ENCODE measurements at regions not wholly inside any gene's neighbourhood (a gene's known extent, or its start where the extent isn't known, plus 50 kb on each side); places are given as distances from the start of the nearest gene placed in this dataset.
A peak's percentile ranks its signal among the peaks of the same experiment; 100 is the strongest.

DNA sequence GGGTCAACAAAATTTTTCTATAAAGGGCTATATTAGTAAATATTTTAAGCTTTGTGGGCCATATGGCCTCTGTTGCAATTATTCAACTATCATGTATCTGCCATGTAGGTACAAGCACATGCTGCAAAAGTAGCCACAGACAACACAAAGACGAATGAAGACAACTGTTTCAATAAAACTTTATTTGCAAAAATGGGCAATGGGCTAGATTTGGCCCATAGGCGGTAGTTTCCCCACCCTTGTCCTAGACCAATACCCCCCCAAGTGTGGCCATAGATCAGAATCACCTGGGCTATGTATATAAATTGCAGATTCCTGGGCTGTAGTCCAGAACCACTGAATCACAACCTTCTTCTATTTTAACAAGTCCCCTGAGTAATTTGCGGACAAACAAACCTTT lies 331.0 kb upstream of the PSMD7 start:
- TF ChIP-seq, protein P1, sequence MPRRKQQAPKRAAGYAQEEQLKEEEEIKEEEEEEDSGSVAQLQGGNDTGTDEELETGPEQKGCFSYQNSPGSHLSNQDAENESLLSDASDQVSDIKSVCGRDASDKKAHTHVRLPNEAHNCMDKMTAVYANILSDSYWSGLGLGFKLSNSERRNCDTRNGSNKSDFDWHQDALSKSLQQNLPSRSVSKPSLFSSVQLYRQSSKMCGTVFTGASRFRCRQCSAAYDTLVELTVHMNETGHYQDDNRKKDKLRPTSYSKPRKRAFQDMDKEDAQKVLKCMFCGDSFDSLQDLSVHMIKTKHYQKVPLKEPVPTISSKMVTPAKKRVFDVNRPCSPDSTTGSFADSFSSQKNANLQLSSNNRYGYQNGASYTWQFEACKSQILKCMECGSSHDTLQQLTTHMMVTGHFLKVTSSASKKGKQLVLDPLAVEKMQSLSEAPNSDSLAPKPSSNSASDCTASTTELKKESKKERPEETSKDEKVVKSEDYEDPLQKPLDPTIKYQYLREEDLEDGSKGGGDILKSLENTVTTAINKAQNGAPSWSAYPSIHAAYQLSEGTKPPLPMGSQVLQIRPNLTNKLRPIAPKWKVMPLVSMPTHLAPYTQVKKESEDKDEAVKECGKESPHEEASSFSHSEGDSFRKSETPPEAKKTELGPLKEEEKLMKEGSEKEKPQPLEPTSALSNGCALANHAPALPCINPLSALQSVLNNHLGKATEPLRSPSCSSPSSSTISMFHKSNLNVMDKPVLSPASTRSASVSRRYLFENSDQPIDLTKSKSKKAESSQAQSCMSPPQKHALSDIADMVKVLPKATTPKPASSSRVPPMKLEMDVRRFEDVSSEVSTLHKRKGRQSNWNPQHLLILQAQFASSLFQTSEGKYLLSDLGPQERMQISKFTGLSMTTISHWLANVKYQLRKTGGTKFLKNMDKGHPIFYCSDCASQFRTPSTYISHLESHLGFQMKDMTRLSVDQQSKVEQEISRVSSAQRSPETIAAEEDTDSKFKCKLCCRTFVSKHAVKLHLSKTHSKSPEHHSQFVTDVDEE (CRISPR knock-in tag; IDR thresholded peaks at IDR 0.05): no peak
- TF ChIP-seq ISL1 (CRISPR knock-in tag; IDR thresholded peaks at IDR 0.05): no peak
- no peak for ATAC-seq

DNA sequence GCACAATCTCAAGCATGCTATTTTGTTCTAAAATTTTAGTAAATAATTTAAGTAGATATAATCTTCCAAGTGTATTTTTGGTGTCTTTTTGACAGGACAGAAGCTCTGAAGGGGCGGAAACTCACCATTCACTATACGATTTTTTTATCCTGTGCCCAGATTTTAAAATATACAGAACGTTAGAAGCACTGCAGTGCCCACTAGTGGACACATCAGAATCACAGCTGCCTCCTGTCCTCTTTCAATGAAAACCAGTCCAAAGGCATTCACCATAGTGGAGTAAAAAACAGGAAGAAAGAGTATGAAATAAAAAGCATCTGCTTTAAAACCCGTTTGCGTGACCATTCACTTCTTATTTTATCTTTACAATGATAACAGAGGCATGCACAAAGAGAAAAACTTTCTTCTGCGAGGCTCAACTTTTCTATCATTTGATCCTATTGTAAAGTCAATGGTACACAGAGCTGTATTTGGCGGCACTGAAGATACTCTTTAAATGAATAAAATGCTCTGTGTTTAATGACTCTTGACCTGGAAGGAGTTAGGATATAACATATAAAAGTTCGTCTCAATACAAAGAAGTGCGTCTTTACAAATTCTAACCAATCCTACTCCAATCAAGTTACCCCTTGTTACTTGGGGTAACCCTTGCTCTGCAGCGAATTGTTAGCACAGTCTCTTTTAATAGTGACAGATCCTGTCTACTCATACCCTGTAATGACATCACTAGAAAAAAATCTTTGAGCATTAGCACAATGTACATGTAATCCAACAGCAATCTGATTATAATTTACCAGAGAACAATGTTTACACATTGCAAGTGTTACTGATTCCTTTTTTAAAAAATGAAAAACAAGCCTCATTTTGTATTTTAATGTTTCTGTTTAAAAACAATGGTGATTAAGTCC lies 339.8 kb upstream of the PSMD7 start:
- ATAC-seq: peak; percentile 89
- no peak for TF ChIP-seq PPARA (CRISPR knock-in tag; IDR thresholded peaks at IDR 0.05; ENCODE audit: borderline replicate concordance)
- TF ChIP-seq, protein P1 (CRISPR knock-in tag; IDR thresholded peaks at IDR 0.05): no peak
- no peak for TF ChIP-seq ARNTL (CRISPR knock-in tag; IDR thresholded peaks at IDR 0.05; ENCODE audit: borderline replicate concordance, low read depth)
- no peak for TF ChIP-seq RARB (CRISPR knock-in tag; IDR thresholded peaks at IDR 0.05)
- no peak for TF ChIP-seq OSR1 (CRISPR knock-in tag; IDR thresholded peaks at IDR 0.05)
- no peak for TF ChIP-seq TOX (CRISPR knock-in tag; IDR thresholded peaks at IDR 0.05; ENCODE audit: borderline replicate concordance)
- TF ChIP-seq, protein P2, sequence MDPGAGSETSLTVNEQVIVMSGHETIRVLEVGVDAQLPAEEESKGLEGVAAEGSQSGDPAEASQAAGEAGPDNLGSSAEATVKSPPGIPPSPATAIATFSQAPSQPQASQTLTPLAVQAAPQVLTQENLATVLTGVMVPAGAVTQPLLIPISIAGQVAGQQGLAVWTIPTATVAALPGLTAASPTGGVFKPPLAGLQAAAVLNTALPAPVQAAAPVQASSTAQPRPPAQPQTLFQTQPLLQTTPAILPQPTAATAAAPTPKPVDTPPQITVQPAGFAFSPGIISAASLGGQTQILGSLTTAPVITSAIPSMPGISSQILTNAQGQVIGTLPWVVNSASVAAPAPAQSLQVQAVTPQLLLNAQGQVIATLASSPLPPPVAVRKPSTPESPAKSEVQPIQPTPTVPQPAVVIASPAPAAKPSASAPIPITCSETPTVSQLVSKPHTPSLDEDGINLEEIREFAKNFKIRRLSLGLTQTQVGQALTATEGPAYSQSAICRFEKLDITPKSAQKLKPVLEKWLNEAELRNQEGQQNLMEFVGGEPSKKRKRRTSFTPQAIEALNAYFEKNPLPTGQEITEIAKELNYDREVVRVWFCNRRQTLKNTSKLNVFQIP (CRISPR knock-in tag; IDR thresholded peaks at IDR 0.05; ENCODE audit: borderline replicate concordance, low read depth): no peak
- TF ChIP-seq GLIS3 (CRISPR knock-in tag; IDR thresholded peaks at IDR 0.05): no peak
- TF ChIP-seq ZNF8 (CRISPR knock-in tag; IDR thresholded peaks at IDR 0.05): no peak
- TF ChIP-seq, protein P3, sequence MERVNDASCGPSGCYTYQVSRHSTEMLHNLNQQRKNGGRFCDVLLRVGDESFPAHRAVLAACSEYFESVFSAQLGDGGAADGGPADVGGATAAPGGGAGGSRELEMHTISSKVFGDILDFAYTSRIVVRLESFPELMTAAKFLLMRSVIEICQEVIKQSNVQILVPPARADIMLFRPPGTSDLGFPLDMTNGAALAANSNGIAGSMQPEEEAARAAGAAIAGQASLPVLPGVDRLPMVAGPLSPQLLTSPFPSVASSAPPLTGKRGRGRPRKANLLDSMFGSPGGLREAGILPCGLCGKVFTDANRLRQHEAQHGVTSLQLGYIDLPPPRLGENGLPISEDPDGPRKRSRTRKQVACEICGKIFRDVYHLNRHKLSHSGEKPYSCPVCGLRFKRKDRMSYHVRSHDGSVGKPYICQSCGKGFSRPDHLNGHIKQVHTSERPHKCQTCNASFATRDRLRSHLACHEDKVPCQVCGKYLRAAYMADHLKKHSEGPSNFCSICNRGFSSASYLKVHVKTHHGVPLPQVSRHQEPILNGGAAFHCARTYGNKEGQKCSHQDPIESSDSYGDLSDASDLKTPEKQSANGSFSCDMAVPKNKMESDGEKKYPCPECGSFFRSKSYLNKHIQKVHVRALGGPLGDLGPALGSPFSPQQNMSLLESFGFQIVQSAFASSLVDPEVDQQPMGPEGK (CRISPR knock-in tag; IDR thresholded peaks at IDR 0.05; ENCODE audit: borderline replicate concordance): no peak
- TF ChIP-seq BACH2 (CRISPR knock-in tag; IDR thresholded peaks at IDR 0.05; ENCODE audit: borderline replicate concordance): no peak
- TF ChIP-seq, protein P4, sequence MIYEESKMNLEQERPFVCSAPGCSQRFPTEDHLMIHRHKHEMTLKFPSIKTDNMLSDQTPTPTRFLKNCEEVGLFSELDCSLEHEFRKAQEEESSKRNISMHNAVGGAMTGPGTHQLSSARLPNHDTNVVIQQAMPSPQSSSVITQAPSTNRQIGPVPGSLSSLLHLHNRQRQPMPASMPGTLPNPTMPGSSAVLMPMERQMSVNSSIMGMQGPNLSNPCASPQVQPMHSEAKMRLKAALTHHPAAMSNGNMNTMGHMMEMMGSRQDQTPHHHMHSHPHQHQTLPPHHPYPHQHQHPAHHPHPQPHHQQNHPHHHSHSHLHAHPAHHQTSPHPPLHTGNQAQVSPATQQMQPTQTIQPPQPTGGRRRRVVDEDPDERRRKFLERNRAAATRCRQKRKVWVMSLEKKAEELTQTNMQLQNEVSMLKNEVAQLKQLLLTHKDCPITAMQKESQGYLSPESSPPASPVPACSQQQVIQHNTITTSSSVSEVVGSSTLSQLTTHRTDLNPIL (CRISPR knock-in tag; IDR thresholded peaks at IDR 0.05; ENCODE audit: low read depth): no peak
- TF ChIP-seq ZFP3 (CRISPR knock-in tag; IDR thresholded peaks at IDR 0.05): no peak
- no peak for TF ChIP-seq ESRRG (CRISPR knock-in tag; IDR thresholded peaks at IDR 0.05)

DNA sequence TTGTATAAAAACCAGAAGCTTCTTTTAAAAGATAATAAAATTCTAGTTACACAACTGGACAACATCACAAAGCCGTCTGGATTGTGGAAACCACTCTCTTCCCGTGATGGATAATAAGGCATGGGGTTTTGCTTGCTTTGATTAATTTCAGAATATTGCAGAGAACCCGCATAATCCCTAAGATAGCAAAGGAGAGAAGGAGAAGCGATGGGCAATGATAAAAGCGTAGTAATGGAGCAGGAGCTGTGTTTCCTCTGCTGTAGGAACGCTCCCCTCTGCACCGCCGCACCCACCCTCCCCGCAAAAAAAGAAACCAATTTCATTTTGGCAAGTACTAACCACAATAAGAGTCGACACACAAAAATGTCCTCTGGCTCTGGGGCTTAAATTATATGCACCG lies 340.9 kb upstream of the PSMD7 start:
- ATAC-seq: peak; percentile 40; the same call in 2 of the 3 replicates
- TF ChIP-seq, protein P5, sequence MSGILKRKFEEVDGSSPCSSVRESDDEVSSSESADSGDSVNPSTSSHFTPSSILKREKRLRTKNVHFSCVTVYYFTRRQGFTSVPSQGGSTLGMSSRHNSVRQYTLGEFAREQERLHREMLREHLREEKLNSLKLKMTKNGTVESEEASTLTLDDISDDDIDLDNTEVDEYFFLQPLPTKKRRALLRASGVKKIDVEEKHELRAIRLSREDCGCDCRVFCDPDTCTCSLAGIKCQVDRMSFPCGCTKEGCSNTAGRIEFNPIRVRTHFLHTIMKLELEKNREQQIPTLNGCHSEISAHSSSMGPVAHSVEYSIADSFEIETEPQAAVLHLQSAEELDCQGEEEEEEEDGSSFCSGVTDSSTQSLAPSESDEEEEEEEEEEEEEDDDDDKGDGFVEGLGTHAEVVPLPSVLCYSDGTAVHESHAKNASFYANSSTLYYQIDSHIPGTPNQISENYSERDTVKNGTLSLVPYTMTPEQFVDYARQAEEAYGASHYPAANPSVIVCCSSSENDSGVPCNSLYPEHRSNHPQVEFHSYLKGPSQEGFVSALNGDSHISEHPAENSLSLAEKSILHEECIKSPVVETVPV (CRISPR knock-in tag; IDR thresholded peaks at IDR 0.05): no peak
- TF ChIP-seq, protein P1 (CRISPR knock-in tag; IDR thresholded peaks at IDR 0.05): no peak
- TF ChIP-seq SNAI2 (CRISPR knock-in tag; IDR thresholded peaks at IDR 0.05) (no peak), CSDC2 (CRISPR knock-in tag; IDR thresholded peaks at IDR 0.05) (no peak), OSR1 (CRISPR knock-in tag; IDR thresholded peaks at IDR 0.05) (no peak), ESRRG (CRISPR knock-in tag; IDR thresholded peaks at IDR 0.05) (no peak)
- TF ChIP-seq, protein P3 (CRISPR knock-in tag; IDR thresholded peaks at IDR 0.05; ENCODE audit: borderline replicate concordance): no peak

Data from SK-N-SH treated with all-trans-retinoic acid at 6 μM for 48 hours (cell line).